AG09309 (cell line): ENCODE measurements at regions not wholly inside any gene's neighbourhood (a gene's known extent, or its start where the extent isn't known, plus 50 kb on each side); places are given as distances from the start of the nearest gene placed in this dataset.

Source experiments
- DNase-seq: peaks from one replicate; pipeline ENCODE4 v3.0.0-alpha.2; 2010; ENCODE audit warnings: low read depth
- H3K4me3 ChIP-seq: 2 replicates; pipeline ENCODE4 v1.5.1; 2011; ENCODE audit warnings: mild to moderate bottlenecking, low read depth, low read length, moderate library complexity; ENCODE audit not compliant: control insufficient read depth
- TF ChIP-seq, protein P1 (sequence below): IDR thresholded peaks from 2 replicates; pipeline ENCODE4 v1.5.1; 2011; ENCODE audit warnings: mild to moderate bottlenecking, low read depth, low read length, inconsistent platforms; ENCODE audit not compliant: insufficient read depth, control insufficient read depth; ENCODE audit errors: missing control alignments

DNA sequence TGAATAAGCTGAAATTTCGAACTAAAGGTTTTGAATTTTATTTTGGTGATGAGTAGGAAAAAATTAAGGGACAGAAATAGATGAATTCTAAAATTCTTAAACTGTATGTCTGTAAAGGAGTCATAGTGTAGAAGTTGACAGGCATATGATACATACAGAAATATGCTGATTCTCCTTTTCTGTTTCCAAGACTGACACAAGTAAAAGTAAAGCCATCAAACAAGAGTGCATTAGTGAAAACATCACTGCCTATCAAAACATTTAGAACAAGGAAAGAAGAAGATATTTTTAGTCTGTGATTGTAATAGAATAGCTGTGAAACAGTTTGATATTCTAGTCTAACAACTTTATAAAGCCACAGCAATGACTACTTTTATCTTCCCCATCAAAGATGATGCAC, 1318.0 kb upstream of the TENM4 start:
- no peak for DNase-seq
- H3K4me3 ChIP-seq, result no peak overlapping the region
- TF ChIP-seq, protein P1, sequence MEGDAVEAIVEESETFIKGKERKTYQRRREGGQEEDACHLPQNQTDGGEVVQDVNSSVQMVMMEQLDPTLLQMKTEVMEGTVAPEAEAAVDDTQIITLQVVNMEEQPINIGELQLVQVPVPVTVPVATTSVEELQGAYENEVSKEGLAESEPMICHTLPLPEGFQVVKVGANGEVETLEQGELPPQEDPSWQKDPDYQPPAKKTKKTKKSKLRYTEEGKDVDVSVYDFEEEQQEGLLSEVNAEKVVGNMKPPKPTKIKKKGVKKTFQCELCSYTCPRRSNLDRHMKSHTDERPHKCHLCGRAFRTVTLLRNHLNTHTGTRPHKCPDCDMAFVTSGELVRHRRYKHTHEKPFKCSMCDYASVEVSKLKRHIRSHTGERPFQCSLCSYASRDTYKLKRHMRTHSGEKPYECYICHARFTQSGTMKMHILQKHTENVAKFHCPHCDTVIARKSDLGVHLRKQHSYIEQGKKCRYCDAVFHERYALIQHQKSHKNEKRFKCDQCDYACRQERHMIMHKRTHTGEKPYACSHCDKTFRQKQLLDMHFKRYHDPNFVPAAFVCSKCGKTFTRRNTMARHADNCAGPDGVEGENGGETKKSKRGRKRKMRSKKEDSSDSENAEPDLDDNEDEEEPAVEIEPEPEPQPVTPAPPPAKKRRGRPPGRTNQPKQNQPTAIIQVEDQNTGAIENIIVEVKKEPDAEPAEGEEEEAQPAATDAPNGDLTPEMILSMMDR, result no peak

GRCh38 chr11:80748207-80748925, 1307.5 kb upstream of the TENM4 start:
- no peak overlapping the region for H3K4me3 ChIP-seq
- DNase-seq, result no peak
- TF ChIP-seq, protein P1, result no peak

- no peak for DNase-seq
- TF ChIP-seq, protein P1, result no peak
Measured at GRCh38 chr11:80746300-80746699, 1305.5 kb upstream of the TENM4 start.

DNA sequence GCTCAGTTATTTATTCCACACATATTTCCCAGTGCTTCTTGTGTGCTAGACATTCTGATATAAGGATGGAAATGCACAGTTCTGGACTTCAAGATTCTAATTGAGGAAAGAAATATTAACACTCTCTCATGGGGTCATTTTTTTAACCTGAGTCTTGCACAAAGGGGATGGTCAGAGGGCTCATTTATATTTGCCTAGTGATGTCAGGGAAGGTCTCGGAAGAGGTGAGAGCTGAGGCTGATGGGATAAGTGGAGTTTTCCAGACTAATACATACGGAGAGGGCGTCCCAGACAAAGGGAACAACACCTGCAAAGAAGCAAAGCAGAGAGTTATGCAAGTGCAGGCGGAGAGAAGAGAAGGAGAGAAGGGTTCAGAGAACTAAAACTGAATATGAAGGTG, 1304.6 kb upstream of the TENM4 start:
- no peak for DNase-seq
- TF ChIP-seq, protein P1, result no peak
- H3K4me3 ChIP-seq, result no peak overlapping the region

More at GRCh38 chr11:80746300-80746699, 1305.5 kb upstream of the TENM4 start:
- no peak overlapping the region for H3K4me3 ChIP-seq

DNA sequence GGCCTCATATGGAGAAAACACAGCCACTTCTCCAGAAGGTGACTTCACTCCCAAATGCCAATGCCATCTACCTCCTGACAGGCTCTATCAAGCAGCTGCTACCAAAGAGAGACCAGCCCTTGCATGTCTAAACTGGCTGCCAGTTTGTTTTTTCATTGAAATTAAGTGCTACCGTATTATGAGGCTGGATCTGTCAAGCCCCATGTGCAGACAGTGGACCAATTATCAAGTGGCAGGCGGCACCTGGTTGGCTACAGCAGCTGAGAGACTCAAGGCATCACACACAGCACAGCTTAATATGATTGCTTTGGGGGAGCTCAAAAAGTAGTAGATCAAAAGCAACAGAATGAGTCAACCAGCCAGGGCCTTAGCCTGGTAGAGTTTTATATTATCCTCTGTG, 1293.0 kb upstream of the TENM4 start:
- no peak overlapping the region for H3K4me3 ChIP-seq
- TF ChIP-seq, protein P1, result no peak
- DNase-seq, result no peak

GRCh38 chr11:80733361-80733760, 1292.5 kb upstream of the TENM4 start:
- no peak for DNase-seq
- TF ChIP-seq, protein P1, result no peak
- H3K4me3 ChIP-seq, result no peak overlapping the region
